ENCODE measurements at regions not wholly inside any gene's neighbourhood (a gene's known extent, or its start where the extent isn't known, plus 50 kb on each side); places are given as distances from the start of the nearest gene placed in this dataset.

DNA sequence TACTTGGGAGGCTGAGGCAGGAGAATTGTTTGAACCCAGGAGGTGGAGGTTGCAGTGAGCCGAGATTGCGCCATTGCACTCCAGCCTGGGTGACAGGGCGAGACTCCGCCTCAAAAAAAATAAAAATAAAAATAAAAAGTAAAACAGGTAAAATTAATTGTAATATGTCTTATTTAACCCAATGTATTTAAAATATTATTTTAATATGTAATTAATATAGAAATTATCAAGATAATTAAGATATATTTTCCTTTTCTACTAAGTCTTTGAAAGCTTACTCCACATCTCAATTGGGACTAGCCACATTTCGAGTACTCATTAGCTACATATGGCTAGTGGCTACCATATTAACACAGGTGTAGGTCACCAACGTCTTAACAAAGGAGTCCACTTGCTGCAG, 61.6 kb upstream of the IPO9 start:
- DNase-seq (ENCODE audit: low read depth, low spot score): no peak

DNA sequence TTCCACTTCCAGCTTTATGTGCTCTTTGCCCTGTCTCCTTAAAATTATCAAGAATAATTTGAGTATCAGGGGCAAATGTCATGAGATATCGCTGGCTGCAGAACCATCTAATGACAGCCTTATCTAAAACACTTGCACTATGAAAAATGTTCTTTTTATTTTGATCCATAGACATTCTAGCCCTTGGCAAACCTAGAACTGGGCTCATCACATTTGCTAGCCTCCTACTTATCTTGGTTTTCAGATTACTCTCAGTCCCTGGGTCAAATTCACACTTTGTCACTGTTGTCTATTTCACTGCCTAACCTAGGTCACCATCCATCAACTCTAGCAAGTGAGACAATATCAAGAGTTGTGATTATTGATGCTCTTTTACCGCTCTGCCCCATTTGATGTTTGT, 59.9 kb upstream of the IPO9 start:
- DNase-seq (ENCODE audit: low read depth, low spot score): no peak

- DNase-seq (ENCODE audit: low read depth, low spot score): no peak
Observed at GRCh38 chr1:201769966-201770365, 59.0 kb upstream of the IPO9 start.

DNA sequence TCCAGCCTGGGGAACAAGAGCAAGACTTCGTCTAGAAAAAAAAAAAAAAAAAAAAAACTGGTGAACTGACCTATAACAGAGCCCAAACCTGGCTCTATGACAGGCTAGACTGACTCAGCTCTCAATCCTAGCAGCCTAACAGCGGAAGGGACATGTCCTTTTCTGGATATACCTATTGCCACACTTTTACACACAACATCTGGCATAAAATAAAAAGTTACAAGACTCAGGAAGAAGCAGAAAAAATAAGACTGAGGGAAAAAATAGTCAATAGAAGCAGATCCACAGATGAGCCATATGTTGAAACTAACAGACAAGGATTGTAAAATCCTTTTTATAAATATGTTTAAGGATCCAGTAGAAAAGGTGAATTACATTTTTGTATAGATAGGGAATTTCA, 57.5 kb upstream of the IPO9 start:
- DNase-seq (ENCODE audit: low read depth, low spot score): no peak

DNA sequence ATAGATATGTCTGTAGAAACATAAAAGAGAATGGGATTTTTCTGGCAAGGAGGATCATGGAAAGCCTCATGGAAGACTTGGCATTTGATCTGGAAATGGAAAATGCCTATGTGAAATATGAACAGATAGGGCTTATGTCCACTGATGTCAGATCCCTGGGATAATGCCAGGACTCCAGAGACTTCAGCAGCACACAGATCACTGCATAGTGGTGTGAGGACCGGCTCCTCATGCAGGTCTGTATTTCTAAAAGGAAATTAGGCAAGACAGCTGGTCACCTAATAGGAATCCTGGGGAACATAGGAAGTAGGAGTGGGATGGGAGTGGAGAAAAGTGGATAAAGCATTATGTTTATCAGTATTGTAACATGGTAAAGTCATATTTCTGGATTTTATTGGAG, 56.8 kb upstream of the IPO9 start:
- no peak for DNase-seq (ENCODE audit: low read depth, low spot score)

DNA sequence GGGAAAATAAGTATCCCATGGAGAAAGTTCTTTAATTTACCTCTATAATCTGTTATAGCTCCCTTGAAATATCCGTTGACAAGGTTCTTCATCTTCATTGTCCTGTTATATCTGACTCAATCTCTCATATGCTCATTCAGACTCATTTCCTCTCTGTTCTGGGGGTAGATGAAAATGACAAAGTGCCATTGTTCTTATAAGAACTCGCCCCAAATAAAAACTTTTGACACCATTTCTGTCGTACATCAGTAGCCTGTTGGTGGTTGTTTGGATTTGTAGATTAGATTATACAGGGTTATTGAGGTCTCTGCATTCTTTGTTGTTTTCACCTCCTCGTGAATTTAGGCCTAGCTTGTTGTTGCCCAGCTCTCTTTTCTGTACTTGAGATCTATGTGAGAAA, 55.2 kb upstream of the IPO9 start:
- DNase-seq (ENCODE audit: low read depth, low spot score): no peak

- no peak for DNase-seq (ENCODE audit: low read depth, low spot score)
Observed at GRCh38 chr1:201774224-201774982, 54.6 kb upstream of the IPO9 start.

- no peak for DNase-seq (ENCODE audit: low read depth, low spot score)
Observed at GRCh38 chr1:201774983-201775344, 54.0 kb upstream of the IPO9 start.

- DNase-seq (ENCODE audit: low read depth, low spot score): no peak
Observed at GRCh38 chr1:201775380-201775779, 53.6 kb upstream of the IPO9 start.

DNA sequence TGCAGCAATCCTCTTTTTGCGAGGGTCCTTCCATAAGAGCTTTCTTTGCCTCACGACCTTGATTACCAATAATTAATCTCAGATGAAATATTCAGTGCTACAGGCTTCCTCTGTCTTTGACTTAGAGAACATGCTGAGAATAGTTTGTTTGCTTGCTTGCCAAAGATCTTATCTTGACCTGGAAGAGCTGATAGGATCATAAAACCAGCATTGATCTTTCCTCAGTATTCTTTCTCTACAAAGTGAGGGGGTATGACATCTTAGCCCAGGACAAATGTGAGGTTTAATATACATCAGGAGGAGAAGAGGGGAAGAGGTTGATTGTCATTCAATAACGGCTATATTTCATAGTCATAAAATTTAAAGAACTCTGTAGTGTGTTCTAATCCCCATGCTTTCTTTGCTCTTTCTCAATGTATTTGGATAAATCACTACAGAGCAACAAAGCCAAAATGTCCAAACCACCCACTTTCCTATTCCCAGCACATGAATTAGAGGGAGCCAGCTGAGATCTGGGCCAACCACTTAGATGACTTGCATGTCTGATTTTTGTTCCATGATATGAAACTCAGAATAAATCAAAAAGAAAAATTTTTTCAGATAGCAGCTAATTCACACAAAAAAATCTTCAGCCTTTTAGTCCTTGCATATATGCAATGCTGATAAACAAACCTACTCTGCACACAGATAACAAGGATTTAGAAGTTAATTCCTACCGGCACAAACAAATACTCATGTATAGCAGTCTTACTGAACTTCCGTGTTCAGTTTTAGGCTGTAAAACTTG, 50.5 kb upstream of the IPO9 start:
- no peak for DNase-seq (ENCODE audit: low read depth, low spot score)
